Tongue (tissue), 1 donor: ENCODE measurements at regions not wholly inside any gene's neighbourhood (a gene's known extent, or its start where the extent isn't known, plus 50 kb on each side); places are given as distances from the start of the nearest gene placed in this dataset. TPM values are rescaled to one million over a fixed set of nuclear protein-coding genes. Genes with fewer than 3 reads are reported as not detected.

Experiments used
- small RNA-seq: library from RNA; depleted of rRNA; stranded (forward); fragments of <200 nt; gene quantifications from one replicate; pipeline ENCODE3, GENCODE V24; 2014; ENCODE audit warnings: low replicate concordance

Small RNA genes lying in the stretch of these regions (small RNA-seq; reads per million reads assigned to genes)
- gene AC034229.5: not detected
- not detected for gene AC034229.6
- gene AC091905.3: not detected
- gene AC091905.4: not detected
- gene RNA5SP177: not detected
